Epithelial cell of proximal tubule (primary cell): ENCODE measurements at regions not wholly inside any gene's neighbourhood (a gene's known extent, or its start where the extent isn't known, plus 50 kb on each side); places are given as distances from the start of the nearest gene placed in this dataset.

Experiments
- DNase-seq: peaks from one replicate; pipeline ENCODE4 v3.0.0-alpha.2; 2011; ENCODE audit warnings: low read depth
- H3K4me3 ChIP-seq: 2 replicates; pipeline ENCODE4 v1.5.1; 2011; ENCODE audit warnings: low read depth, mild to moderate bottlenecking, low read length
- TF ChIP-seq, protein P1 (sequence below): conservative IDR thresholded peaks from 2 replicates; pipeline ENCODE4 v1.5.1; 2012; ENCODE audit warnings: low read depth, mild to moderate bottlenecking, low read length

GRCh38 chr2:22885245-22885644, 499.7 kb upstream of the KLHL29 start:
- no peak overlapping the region for H3K4me3 ChIP-seq
- TF ChIP-seq, protein P1, sequence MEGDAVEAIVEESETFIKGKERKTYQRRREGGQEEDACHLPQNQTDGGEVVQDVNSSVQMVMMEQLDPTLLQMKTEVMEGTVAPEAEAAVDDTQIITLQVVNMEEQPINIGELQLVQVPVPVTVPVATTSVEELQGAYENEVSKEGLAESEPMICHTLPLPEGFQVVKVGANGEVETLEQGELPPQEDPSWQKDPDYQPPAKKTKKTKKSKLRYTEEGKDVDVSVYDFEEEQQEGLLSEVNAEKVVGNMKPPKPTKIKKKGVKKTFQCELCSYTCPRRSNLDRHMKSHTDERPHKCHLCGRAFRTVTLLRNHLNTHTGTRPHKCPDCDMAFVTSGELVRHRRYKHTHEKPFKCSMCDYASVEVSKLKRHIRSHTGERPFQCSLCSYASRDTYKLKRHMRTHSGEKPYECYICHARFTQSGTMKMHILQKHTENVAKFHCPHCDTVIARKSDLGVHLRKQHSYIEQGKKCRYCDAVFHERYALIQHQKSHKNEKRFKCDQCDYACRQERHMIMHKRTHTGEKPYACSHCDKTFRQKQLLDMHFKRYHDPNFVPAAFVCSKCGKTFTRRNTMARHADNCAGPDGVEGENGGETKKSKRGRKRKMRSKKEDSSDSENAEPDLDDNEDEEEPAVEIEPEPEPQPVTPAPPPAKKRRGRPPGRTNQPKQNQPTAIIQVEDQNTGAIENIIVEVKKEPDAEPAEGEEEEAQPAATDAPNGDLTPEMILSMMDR = no peak
- DNase-seq = no peak

DNA sequence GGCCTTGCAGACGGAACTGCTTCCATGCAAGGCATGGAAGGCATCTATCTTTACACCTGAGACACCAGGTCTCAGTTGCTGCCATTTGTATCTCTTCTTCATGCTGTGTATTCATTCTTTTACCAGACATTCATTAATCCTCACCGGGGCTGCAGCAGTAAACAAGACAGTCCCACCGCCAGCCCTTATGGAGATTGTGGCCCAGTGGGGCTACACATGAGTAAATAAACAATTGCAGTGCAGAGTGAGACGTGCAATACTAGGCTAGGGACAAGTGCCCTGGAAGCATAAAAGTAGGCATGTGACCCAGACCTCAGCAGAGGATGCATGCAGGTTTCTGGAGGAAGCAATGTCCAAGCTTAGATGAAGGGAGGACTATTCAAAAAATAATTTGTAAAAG, 497.6 kb upstream of the KLHL29 start:
- TF ChIP-seq, protein P1 = no peak
- H3K4me3 ChIP-seq = no peak overlapping the region
- no peak for DNase-seq

DNA sequence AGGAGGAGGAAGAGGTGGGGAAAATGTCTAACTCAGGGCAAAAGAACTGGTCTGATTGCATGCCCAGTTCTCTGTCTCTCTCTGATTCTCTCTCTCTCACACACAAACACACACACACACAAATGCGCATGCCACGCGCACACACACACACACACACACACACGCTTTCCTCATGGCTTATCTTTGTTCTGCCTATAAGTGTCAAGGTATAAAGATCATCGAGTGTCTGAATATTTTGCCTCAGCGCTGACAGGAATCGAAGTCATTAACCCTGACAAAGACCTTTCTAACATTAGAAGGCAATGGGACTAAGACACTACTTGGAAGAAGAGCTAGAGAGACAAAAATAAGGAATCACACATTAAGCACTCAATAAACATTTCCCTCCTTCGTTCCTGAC, 497.1 kb upstream of the KLHL29 start:
- DNase-seq = no peak
- TF ChIP-seq, protein P1 = no peak
- no peak overlapping the region for H3K4me3 ChIP-seq

DNA sequence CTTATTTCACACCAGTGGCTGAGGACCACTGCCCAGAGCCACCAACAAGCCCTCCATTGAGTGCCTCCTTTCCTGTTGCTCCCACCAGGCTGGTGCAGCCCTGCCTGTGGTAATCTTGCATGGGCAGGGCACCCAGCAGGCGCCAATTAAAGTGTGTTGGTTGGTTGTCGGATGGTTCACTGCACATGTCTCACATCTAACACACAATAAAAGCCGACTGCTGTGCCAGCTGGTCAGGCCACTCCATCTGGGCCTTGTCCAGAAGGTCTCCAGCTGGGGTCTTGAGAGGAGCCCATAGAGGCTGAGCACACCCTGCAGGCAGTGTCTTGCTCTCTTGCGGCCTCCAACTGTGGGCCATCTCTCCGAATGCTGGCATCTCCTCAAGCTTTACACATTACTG, 494.8 kb upstream of the KLHL29 start:
- no peak overlapping the region for H3K4me3 ChIP-seq
- TF ChIP-seq, protein P1 = no peak
- no peak for DNase-seq

- TF ChIP-seq, protein P1 = no peak
- no peak for DNase-seq
- H3K4me3 ChIP-seq = no peak overlapping the region
These were observed 491.0 kb upstream of the KLHL29 start for GRCh38 chr2:22893761-22894517.

- TF ChIP-seq, protein P1 = no peak
These were observed 490.2 kb upstream of the KLHL29 start for GRCh38 chr2:22894761-22895160.

DNA sequence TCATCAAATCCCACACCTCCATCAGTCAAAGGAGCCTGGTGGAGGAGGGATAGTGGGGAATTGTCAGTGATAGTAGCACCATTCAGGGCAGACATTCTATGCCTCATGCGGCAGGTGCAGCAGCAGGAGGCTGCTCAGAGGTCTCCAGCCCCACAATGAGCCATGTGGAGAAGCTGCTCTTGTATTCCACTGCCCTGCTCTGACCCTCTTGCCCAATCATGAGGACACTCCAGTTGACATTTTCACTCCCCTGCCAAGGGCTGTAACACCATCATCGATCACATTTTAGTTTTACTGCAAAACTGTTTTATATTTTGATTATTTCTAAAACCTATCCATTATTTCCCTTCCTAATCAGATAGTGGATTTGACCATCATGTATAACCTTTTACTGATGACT, 487.6 kb upstream of the KLHL29 start:
- TF ChIP-seq, protein P1 = no peak
- no peak overlapping the region for H3K4me3 ChIP-seq
- DNase-seq = no peak

More at GRCh38 chr2:22894761-22895160, 490.2 kb upstream of the KLHL29 start:
- DNase-seq = no peak
- H3K4me3 ChIP-seq = no peak overlapping the region
